T-cell (primary cell): ENCODE measurements at regions not wholly inside any gene's neighbourhood (a gene's known extent, or its start where the extent isn't known, plus 50 kb on each side); places are given as distances from the start of the nearest gene placed in this dataset.

Experiments
- ATAC-seq, 4 experiments: fragments of 200-7000 bp in 3 of 4; fragments of 150-1000 bp in 1 of 4; cut with Tn5 transposase; replicated peaks in 1 of 4; 1 replicate in 3 of 4; 2 replicates in 1 of 4; pipeline ENCODE4 v1.10.0; 2021; ENCODE audit warnings: moderate library complexity in 3 of 4, mild to moderate bottlenecking in 2 of 4, moderate number of reproducible peaks in 1 of 4
- CTCF ChIA-PET, 2 donors: fragments of 300-600 bp; sonication (Branson Sonifier 250); formaldehyde crosslinking; loops; one replicate each; lab custom pipeline; 2022; ENCODE audit warnings: antibody characterized with exemption in 2 of 2; lab: Charles Lee
- POLR2A ChIA-PET, 2 donors: fragments of 300-600 bp; sonication (Branson Sonifier 250); formaldehyde crosslinking; loops; one replicate each; lab custom pipeline; 2022; ENCODE audit warnings: antibody characterized with exemption in 2 of 2; lab: Charles Lee
- DNase-seq, 35 experiments: peaks; one replicate each; pipeline versions ENCODE4 v3.0.0 to v3.0.0-alpha.2; 2013 to 2023
- H3K27ac ChIP-seq: one replicate; pipeline ENCODE4 v1.5.1; 2013; ENCODE audit warnings: low read length
- H3K27me3 ChIP-seq, 2 experiments: replicated peaks in 1 of 2; 1 replicate in 1 of 2; 2 replicates in 1 of 2; pipeline versions ENCODE4 v1.6.1 to v1.7.0; 2013; ENCODE audit warnings: low read length in 1 of 2, mixed read lengths in 1 of 2; ENCODE audit not compliant: control insufficient read depth in 2 of 2, insufficient read depth in 2 of 2; ENCODE audit errors: extremely low read depth in 1 of 2
- H3K36me3 ChIP-seq, 2 donors: 1 replicate in 1 of 2; 2 replicates in 1 of 2; pipeline versions ENCODE4 v1.6.1 to v1.7.0; 2013; ENCODE audit warnings: low read length in 1 of 2; ENCODE audit not compliant: control insufficient read depth in 2 of 2, insufficient read depth in 1 of 2; ENCODE audit errors: extremely low read depth in 1 of 2
- H3K4me1 ChIP-seq, 2 experiments: 1 replicate in 1 of 2; 2 replicates in 1 of 2; pipeline versions ENCODE4 v1.6.1 to v1.7.0; 2013; ENCODE audit warnings: low read length in 2 of 2, mixed read lengths in 1 of 2; ENCODE audit not compliant: insufficient read depth in 2 of 2, control insufficient read depth in 1 of 2; ENCODE audit errors: extremely low read depth in 1 of 2
- H3K4me3 ChIP-seq, 2 donors: 1 replicate in 1 of 2; 2 replicates in 1 of 2; pipeline versions ENCODE4 v1.5.1 to v1.7.0; 2013; ENCODE audit warnings: mild to moderate bottlenecking in 2 of 2, low read length in 1 of 2, moderate library complexity in 1 of 2; ENCODE audit not compliant: control insufficient read depth in 1 of 2; ENCODE audit errors: extremely low read depth in 1 of 2
- H3K9me3 ChIP-seq: 2 replicates; pipeline ENCODE4 v1.7.0; 2013
- H3K27ac Mint-ChIP-seq, 2 donors: one replicate each; pipeline ENCODE4 v1.8.0; 2020 to 2021; ENCODE audit warnings: mild to moderate bottlenecking in 2 of 2, mixed read lengths in 2 of 2
- H3K27me3 Mint-ChIP-seq, 2 donors: one replicate each; pipeline ENCODE4 v1.8.0; 2021 to 2022; ENCODE audit warnings: mixed read lengths in 2 of 2
- H3K36me3 Mint-ChIP-seq: one replicate; pipeline ENCODE4 v1.8.0; 2021; ENCODE audit warnings: mixed read lengths
- H3K4me1 Mint-ChIP-seq, 3 donors: one replicate each; pipeline ENCODE4 v1.8.0; 2020 to 2022; ENCODE audit warnings: mixed read lengths in 3 of 3, mild to moderate bottlenecking in 1 of 3
- H3K4me3 Mint-ChIP-seq, 3 donors: one replicate each; pipeline ENCODE4 v1.8.0; 2020 to 2022; ENCODE audit warnings: mild to moderate bottlenecking in 3 of 3, mixed read lengths in 3 of 3, moderate library complexity in 3 of 3
- H3K9me3 Mint-ChIP-seq, 3 donors: one replicate each; pipeline ENCODE4 v1.8.0; 2020 to 2022; ENCODE audit warnings: mixed read lengths in 3 of 3
- whole genome bisulfite sequencing: methylation state at CpG from one replicate; pipeline ENCODE4 v1.1.5; 2013; ENCODE audit warnings: missing lambda C conversion rate; ENCODE audit not compliant: insufficient coverage; 5-methylcytosine and 5-hydroxymethylcytosine counted together

DNA sequence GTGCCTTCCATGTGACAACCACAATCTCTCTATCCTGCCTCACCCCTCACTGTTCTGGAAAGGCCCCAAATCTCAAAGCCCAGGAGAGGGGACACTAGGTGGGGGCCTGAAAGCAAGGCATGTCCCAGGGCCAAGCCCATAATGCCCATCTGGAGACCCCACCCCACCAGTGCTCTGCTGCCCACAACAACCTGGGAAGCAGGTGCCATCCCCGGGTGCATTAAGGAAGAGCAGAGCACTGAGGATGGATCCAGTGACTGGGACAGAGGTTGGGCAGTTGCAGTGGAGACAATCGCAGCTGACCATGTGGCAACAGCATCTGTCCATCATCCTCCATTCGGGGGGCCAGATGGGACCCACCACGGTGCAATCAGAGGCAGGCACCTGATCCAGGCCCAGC lies 106.2 kb upstream of the PRR20G start:
- no peak for ATAC-seq
- Mint-ChIP-seq H3K27ac (no peak overlapping the region), H3K9me3 (no peaks in the 10 kb centered on the region), H3K4me3 (no peak overlapping the region), H3K27me3 (peaks cover 26 to 28% of the 10 kb centered on the region in 2 donors), H3K36me3 (no peaks in the 10 kb centered on the region), H3K4me1 (no peaks in the 10 kb centered on the region)
- CTCF ChIA-PET = no interaction called here
- Histone ChIP-seq H3K27me3 (peaks cover 4 to 49% of the 10 kb centered on the region in 2 experiments), H3K4me3 (no peak overlapping the region), H3K4me1 (no peaks in the 10 kb centered on the region), H3K27ac (no peak overlapping the region), H3K9me3 (no peaks in the 10 kb centered on the region), H3K36me3 (no peaks in the 10 kb centered on the region)
- 80% methylated on average over 2 of the region's 4 CpGs for WGBS
- POLR2A ChIA-PET = no interaction called here
- no peak for DNase-seq

GRCh38 chr3:127393131-127393820 lies 105.4 kb upstream of the PRR20G start:
- peaks cover 28% of the 10 kb centered on the region in 2 donors for H3K27me3 Mint-ChIP-seq
- H3K27me3 ChIP-seq = peaks cover 4 to 54% of the 10 kb centered on the region in 2 experiments

DNA sequence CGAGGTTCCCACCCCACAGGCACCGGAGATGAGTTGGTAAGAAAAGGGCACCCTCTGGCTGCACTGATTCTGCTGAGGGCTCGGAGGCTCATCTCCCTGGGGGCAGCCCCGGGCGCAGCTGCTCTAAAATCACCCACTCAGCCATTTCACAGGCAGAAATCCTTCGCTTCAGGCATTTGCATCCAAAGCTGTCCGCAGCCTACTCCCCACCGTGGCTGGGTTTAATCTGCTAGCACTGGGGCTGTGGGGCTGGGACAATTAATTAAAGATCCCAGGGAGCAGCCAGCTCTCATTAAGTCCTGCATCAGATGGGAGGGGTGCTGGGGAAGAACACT lies 104.3 kb upstream of the PRR20G start:
- ATAC-seq = no peak
- no peaks in the 10 kb centered on the region for H3K9me3 ChIP-seq
- ChIA-PET CTCF (no interaction called here), POLR2A (no interaction called here)
- no peaks in the 10 kb centered on the region for H3K9me3 Mint-ChIP-seq
- no peaks in the 10 kb centered on the region for H3K36me3 ChIP-seq
- H3K4me3 ChIP-seq = no peak overlapping the region
- no peaks in the 10 kb centered on the region for H3K36me3 Mint-ChIP-seq
- no peak overlapping the region for H3K27ac Mint-ChIP-seq
- H3K27me3 ChIP-seq = peaks cover 0 to 59% of the 10 kb centered on the region in 2 experiments
- H3K27ac ChIP-seq = no peak overlapping the region
- H3K4me3 Mint-ChIP-seq = no peak overlapping the region
- DNase-seq = no peak
- H3K27me3 Mint-ChIP-seq = peaks cover 30 to 36% of the 10 kb centered on the region in 2 donors
- no CpG with 5 or more reads among the region's 8 CpGs for WGBS
- no peaks in the 10 kb centered on the region for H3K4me1 Mint-ChIP-seq
- no peaks in the 10 kb centered on the region for H3K4me1 ChIP-seq

More at GRCh38 chr3:127393131-127393820, 105.4 kb upstream of the PRR20G start:
- DNase-seq (no peak), ATAC-seq (no peak)
- no peak overlapping the region for H3K4me3 Mint-ChIP-seq
- H3K27ac ChIP-seq = no peak overlapping the region
- CTCF ChIA-PET = no interaction called here
- H3K4me1 ChIP-seq = no peaks in the 10 kb centered on the region
- H3K36me3 ChIP-seq = no peaks in the 10 kb centered on the region
- no peak overlapping the region for H3K4me3 ChIP-seq
- no peaks in the 10 kb centered on the region for H3K9me3 Mint-ChIP-seq
- POLR2A ChIA-PET = no interaction called here
- H3K9me3 ChIP-seq = no peaks in the 10 kb centered on the region
- H3K36me3 Mint-ChIP-seq = no peaks in the 10 kb centered on the region
- WGBS = 84% methylated on average over 5 of the region's 5 CpGs
- H3K27ac Mint-ChIP-seq = no peak overlapping the region
- H3K4me1 Mint-ChIP-seq = no peaks in the 10 kb centered on the region

- Histone ChIP-seq H3K27ac (no peak overlapping the region), H3K9me3 (no peaks in the 10 kb centered on the region), H3K4me3 (no peak overlapping the region), H3K36me3 (no peaks in the 10 kb centered on the region), H3K27me3 (peaks cover 0 to 62% of the 10 kb centered on the region in 2 experiments), H3K4me1 (no peaks in the 10 kb centered on the region)
- WGBS = 68% methylated on average over 10 of the region's 14 CpGs
- no peaks in the 10 kb centered on the region for H3K36me3 Mint-ChIP-seq
- ChIA-PET POLR2A (no interaction called here), CTCF (no interaction called here)
- peaks cover 29 to 36% of the 10 kb centered on the region in 2 donors for H3K27me3 Mint-ChIP-seq
- no peak for DNase-seq
- no peak overlapping the region for H3K4me3 Mint-ChIP-seq
- peak in 1 of 4 experiments; percentile 22 for ATAC-seq
- H3K9me3 Mint-ChIP-seq = no peaks in the 10 kb centered on the region
- no peak overlapping the region for H3K27ac Mint-ChIP-seq
- no peaks in the 10 kb centered on the region for H3K4me1 Mint-ChIP-seq
These were observed 103.8 kb upstream of the PRR20G start for GRCh38 chr3:127391436-127392155.

DNA sequence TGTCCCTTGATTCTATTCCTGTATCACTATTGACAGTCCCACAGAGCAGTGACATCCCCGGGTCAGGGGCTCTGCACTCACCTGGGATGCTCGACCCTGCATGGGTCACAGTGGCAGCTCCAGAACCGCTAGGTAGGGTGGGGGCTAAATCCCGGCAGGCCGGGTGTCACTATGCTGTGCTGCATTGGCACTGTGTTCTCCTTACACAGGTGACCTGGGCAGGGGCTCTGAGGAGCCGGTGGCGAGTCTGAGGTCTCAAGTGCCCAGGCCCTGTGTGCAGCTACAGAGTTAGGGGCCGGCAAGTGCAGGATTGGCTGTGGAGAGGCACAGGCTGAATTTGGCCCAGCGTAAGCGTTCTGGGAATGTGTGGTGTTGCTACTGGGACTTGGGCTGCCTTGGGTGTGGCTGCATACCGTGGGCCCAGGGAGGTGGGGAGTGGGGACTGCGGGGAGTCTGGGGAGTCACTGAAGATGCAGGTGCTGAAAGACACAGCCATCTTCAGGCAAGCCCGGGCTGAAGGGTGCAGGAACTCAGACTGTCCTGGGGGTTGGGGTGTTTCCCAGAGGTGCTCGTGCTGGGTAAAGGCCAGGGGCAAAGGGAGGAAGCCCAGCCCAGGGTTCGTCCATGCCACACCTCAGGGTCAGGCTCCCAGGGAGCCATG lies 102.6 kb upstream of the PRR20G start:
- H3K4me1 ChIP-seq = no peaks in the 10 kb centered on the region
- WGBS = 75% methylated on average over 12 of the region's 15 CpGs
- no peak for DNase-seq
- Mint-ChIP-seq H3K27ac (no peak overlapping the region), H3K27me3 (peaks cover 24 to 36% of the 10 kb centered on the region in 2 donors), H3K9me3 (no peaks in the 10 kb centered on the region), H3K4me1 (no peaks in the 10 kb centered on the region), H3K4me3 (no peak overlapping the region), H3K36me3 (no peaks in the 10 kb centered on the region)
- POLR2A ChIA-PET = no interaction called here
- H3K27me3 ChIP-seq = peaks cover 0 to 57% of the 10 kb centered on the region in 2 experiments
- H3K27ac ChIP-seq = no peak overlapping the region
- no peaks in the 10 kb centered on the region for H3K36me3 ChIP-seq
- CTCF ChIA-PET = no interaction called here
- no peak overlapping the region for H3K4me3 ChIP-seq
- H3K9me3 ChIP-seq = no peaks in the 10 kb centered on the region
- no peak for ATAC-seq

DNA sequence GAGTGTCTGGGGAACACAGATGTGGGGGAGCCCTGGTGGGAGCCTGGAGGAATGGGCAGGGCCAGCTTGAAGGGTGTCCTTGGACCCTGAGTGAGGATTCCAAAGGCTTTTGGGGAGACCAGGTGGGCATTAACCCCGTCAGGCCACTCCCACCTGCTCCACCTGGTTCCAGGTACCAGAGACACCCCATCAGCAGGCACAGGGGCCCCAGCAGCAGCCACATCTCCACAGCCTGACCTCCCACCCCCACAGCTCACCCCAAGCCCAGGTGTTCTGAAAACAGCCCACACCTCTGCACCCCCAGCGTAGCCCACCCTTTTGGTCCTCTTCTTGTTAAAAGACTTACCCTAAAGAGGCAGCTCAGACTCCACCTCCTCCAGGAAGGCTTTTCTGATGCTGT lies 102.1 kb upstream of the PRR20G start:
- Mint-ChIP-seq H3K36me3 (no peaks in the 10 kb centered on the region), H3K4me3 (no peak overlapping the region), H3K27me3 (peaks cover 24 to 36% of the 10 kb centered on the region in 2 donors), H3K27ac (no peak overlapping the region), H3K9me3 (no peaks in the 10 kb centered on the region), H3K4me1 (no peaks in the 10 kb centered on the region)
- Histone ChIP-seq H3K27me3 (peaks cover 0 to 57% of the 10 kb centered on the region in 2 experiments), H3K9me3 (no peaks in the 10 kb centered on the region), H3K4me1 (no peaks in the 10 kb centered on the region), H3K27ac (no peak overlapping the region), H3K36me3 (no peaks in the 10 kb centered on the region), H3K4me3 (no peak overlapping the region)
- DNase-seq (no peak), ATAC-seq (no peak)
- CTCF ChIA-PET = no interaction called here
- WGBS = 71% methylated on average over 2 of the region's 2 CpGs
- POLR2A ChIA-PET = no interaction called here
